Activated CD4-positive, alpha-beta memory T cell treated with anti-CD3 and anti-CD28 coated beads, Interleukin-2, amount 10 ng/mL, durations not matched to agents 7 days and 5 days (primary cell): ENCODE measurements at regions not wholly inside any gene's neighbourhood (a gene's known extent, or its start where the extent isn't known, plus 50 kb on each side); places are given as distances from the start of the nearest gene placed in this dataset.
"Not testable (repeated sequence)": the region's sequence is repeated elsewhere in the genome, so short reads cannot be mapped to it uniquely, and the experiment has no call there.

Experiments
- CTCF ChIA-PET: fragments of 350-600 bp; sonication (Branson Sonifier 250); formaldehyde crosslinking; loops from one replicate; lab custom pipeline; 2021; ENCODE audit warnings: antibody characterized with exemption, inconsistent platforms; lab: Charles Lee
- POLR2A ChIA-PET: fragments of 350-600 bp; sonication (Branson Sonifier 250); formaldehyde crosslinking; loops from one replicate; lab custom pipeline; 2021; ENCODE audit warnings: antibody characterized with exemption; lab: Charles Lee
- DNase-seq: peaks from one replicate; pipeline ENCODE4 v3.0.0-alpha.2; 2020
- H3K27ac Mint-ChIP-seq: one replicate; pipeline ENCODE4 v1.8.0; 2021; ENCODE audit warnings: mild to moderate bottlenecking, mixed read lengths
- H3K27me3 Mint-ChIP-seq: one replicate; pipeline ENCODE4 v1.8.0; 2021; ENCODE audit warnings: mixed read lengths
- H3K36me3 Mint-ChIP-seq: one replicate; pipeline ENCODE4 v1.8.0; 2021; ENCODE audit warnings: low read depth, mixed read lengths
- H3K4me1 Mint-ChIP-seq: one replicate; pipeline ENCODE4 v1.8.0; 2021; ENCODE audit warnings: mixed read lengths
- H3K4me3 Mint-ChIP-seq: one replicate; pipeline ENCODE4 v1.8.0; 2021; ENCODE audit warnings: mild to moderate bottlenecking, mixed read lengths
- H3K9me3 Mint-ChIP-seq: one replicate; pipeline ENCODE4 v1.8.0; 2021; ENCODE audit warnings: mixed read lengths

DNA sequence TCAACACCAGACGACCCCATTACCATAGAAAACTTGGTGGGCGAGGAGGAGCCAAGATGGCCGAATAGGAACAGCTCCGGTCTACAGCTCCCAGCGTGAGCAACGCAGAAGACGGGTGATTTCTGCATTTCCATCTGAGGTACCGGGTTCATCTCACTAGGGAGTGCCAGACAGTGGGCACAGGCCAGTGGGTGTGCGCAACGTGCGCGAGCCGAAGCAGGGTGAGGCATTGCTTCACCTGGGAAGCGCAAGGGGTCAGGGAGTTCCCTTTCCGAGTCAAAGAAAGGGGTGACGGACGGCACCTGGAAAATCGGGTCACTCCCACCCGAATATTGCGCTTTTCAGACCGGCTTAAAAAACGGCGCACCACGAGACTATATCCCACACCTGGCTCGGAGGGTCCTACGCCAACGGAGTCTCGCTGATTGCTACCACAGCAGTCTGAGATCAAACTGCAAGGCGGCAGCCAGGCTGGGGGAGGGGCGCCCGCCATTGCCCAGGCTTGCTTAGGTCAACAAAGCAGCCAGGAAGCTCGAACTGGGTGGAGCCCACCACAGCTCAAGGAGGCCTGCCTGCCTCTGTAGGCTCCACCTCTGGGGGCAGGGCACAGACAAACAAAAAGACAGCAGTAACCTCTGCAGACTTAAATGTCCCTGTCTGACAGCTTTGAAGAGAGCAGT, 2000.1 kb upstream of the CELF4 start:
- CTCF ChIA-PET, DNase-seq, POLR2A ChIA-PET, H3K4me3 Mint-ChIP-seq, H3K27ac Mint-ChIP-seq, H3K36me3 Mint-ChIP-seq, H3K9me3 Mint-ChIP-seq, H3K4me1 Mint-ChIP-seq, H3K27me3 Mint-ChIP-seq: not testable (repeated sequence)

DNA sequence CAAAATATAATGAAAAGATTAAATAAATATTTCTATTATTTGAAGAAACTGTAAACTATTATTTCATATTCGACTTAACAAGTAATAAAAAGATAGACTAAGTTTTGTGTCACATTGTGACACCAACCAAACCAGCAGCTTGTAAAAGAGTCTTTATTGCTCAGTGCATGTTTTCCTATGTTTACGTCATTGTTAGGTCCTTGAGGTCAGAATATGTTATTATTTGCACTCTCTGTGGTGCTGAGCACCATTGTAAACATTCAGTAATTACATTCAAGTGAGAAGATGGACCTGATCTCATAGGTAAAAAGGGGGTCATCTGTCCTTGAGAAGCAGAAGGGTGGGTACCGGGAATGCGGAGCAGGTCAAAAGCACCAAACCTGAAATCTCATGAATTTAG, 1999.1 kb upstream of the CELF4 start:
- no peak for DNase-seq
- Mint-ChIP-seq H3K36me3 (no peaks in the 10 kb centered on the region), H3K27ac (no peak overlapping the region), H3K4me3 (no peak overlapping the region), H3K4me1 (no peaks in the 10 kb centered on the region), H3K9me3 (peaks cover 9% of the 10 kb centered on the region), H3K27me3 (no peaks in the 10 kb centered on the region)
- ChIA-PET CTCF (no interaction called here), POLR2A (no interaction called here)

DNA sequence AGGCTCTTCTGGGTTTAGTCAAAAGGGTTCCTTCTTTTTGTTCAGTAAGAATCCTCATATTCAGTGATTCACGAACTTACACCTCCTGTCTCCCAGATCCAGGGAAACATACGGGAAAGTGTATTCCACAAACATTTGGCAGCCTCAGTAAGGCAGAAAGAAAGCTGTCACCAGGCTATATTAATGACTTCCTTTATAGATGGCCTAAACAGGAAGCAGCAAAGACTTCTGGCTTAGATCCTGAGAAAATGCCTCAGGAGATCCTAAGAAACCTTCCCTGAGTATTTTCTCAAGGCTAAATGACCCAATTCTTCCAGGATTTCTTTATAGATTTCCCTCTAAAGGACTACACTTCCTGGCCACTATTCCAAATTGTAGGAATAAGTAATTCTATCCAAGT, 1995.5 kb upstream of the CELF4 start:
- H3K4me3 Mint-ChIP-seq = no peak overlapping the region
- no peaks in the 10 kb centered on the region for H3K36me3 Mint-ChIP-seq
- H3K27me3 Mint-ChIP-seq = no peaks in the 10 kb centered on the region
- POLR2A ChIA-PET = no interaction called here
- peaks cover 9% of the 10 kb centered on the region for H3K9me3 Mint-ChIP-seq
- no peak overlapping the region for H3K27ac Mint-ChIP-seq
- DNase-seq = no peak
- CTCF ChIA-PET = no interaction called here
- H3K4me1 Mint-ChIP-seq = no peaks in the 10 kb centered on the region

DNA sequence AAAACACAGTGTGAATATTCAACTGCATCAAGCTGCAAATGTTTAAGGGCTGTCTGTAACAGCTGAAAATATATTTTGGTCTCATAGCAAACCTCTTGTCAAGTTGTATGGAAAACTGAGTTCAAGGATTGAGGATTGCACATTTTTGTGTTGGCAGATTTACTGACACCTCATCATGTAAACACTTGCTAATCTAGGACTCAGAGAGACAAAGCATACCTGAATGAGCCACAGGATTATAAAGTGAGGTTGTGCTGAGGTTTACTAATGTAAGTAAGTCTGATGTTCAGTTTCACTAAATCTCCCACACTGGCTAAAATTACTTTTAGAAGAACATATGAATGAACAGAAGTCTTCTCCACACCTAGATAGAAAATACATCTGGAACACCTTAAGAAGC, 1993.1 kb upstream of the CELF4 start:
- Mint-ChIP-seq H3K27ac (no peak overlapping the region), H3K4me1 (no peaks in the 10 kb centered on the region), H3K36me3 (no peaks in the 10 kb centered on the region), H3K4me3 (no peak overlapping the region), H3K9me3 (peaks cover 3% of the 10 kb centered on the region), H3K27me3 (no peaks in the 10 kb centered on the region)
- DNase-seq = no peak
- POLR2A ChIA-PET = no interaction called here
- CTCF ChIA-PET = no interaction called here

DNA sequence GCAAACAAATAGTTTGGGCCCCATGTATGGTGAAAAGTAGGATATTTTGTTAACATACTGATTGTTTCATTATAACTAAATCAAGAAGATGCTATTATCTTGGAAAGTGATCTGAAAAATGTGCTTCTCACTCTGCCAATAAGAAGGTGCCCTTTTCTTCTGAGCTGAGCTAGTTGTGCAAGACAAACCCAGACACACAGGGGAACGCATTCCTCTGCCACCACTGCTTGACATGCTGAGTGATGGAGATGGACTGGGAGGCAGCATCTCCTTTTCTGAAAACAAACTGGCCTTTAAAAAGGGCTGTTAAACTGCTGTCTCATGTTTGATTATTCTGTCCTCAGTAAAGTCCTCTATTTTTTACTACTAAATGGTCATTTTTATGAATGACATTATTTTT, 1989.9 kb upstream of the CELF4 start:
- H3K4me1 Mint-ChIP-seq = no peaks in the 10 kb centered on the region

DNA sequence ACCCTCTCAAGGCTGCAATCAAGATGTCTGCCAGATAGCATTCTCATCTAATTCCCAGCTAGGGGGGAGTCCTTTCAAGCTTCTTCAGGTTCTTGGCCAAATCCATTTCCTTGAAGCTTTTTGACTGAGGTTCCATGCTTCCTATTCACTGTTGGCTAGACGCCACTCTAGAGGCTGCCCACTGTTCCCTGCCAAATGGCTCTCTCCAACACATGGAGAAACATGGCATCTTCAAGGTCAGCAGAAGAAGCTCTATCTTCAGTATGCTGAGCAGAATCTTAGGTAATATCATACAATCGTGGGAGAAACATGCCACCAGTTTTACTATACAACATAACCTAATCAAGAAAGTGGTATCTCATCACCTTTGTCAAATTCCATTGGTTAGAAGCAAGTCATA, 1985.1 kb upstream of the CELF4 start:
- no peak for DNase-seq
- Mint-ChIP-seq H3K9me3 (peaks cover 4% of the 10 kb centered on the region), H3K27me3 (no peaks in the 10 kb centered on the region), H3K4me1 (no peaks in the 10 kb centered on the region), H3K36me3 (no peaks in the 10 kb centered on the region), H3K27ac (no peak overlapping the region), H3K4me3 (no peak overlapping the region)
- POLR2A ChIA-PET = no interaction called here
- CTCF ChIA-PET = no interaction called here

More for the DNA sequence above, 1989.9 kb upstream of the CELF4 start:
- Mint-ChIP-seq H3K9me3 (no peaks in the 10 kb centered on the region), H3K36me3 (no peaks in the 10 kb centered on the region), H3K4me3 (no peak overlapping the region), H3K27ac (no peak overlapping the region), H3K27me3 (no peaks in the 10 kb centered on the region)
- POLR2A ChIA-PET = no interaction called here
- CTCF ChIA-PET = no interaction called here
- no peak for DNase-seq

DNA sequence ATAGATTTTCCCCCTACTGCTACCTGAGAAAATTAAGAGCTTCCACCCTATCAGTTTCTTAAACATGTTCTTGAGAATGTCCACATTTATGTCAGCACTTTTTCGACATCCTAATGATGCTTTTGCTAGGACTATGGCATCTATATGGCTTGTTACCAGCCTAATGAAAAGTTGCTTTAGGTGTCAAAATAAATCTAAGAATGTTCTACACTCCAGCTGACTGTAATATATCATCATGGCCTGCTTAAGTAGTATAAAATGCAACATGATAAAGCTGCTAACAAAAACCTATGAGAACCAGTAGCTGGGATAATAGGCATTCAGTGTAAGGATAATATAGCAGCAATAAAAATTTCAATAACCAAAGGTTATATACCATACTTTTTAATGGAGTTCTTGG, 1983.5 kb upstream of the CELF4 start:
- Mint-ChIP-seq H3K4me1 (no peaks in the 10 kb centered on the region), H3K36me3 (no peaks in the 10 kb centered on the region), H3K27ac (no peak overlapping the region), H3K9me3 (peaks cover 4% of the 10 kb centered on the region), H3K27me3 (no peaks in the 10 kb centered on the region), H3K4me3 (no peak overlapping the region)
- POLR2A ChIA-PET = interaction anchor here (0.7 kb wide), 1 partner anchor 11 kb away, joined by 3 read pairs; no protein-coding TSS in a partner anchor
- no peak for DNase-seq
- CTCF ChIA-PET = no interaction called here

DNA sequence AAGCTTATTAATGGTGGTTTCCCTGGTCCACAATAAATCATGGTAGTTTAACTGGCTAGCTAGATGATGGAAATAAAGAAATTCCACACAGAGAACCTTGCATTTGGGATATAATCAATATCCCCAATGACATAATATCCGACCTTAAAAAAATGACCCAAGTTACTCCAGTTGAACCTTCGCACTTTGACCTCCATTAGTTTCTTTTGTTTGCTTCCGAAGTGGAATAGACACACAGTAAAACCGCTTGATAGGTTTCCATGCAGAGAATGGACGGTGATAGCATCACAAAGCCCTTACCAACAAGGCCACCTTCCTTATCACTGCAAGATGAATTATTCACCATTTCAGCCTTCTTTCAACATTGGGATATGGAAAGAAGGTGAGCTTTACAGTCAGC, 1966.1 kb upstream of the CELF4 start:
- DNase-seq = no peak
- POLR2A ChIA-PET = no interaction called here
- CTCF ChIA-PET = no interaction called here
- peaks cover 8% of the 10 kb centered on the region for H3K9me3 Mint-ChIP-seq
- H3K4me3 Mint-ChIP-seq = no peak overlapping the region
- H3K36me3 Mint-ChIP-seq = no peaks in the 10 kb centered on the region
- no peaks in the 10 kb centered on the region for H3K4me1 Mint-ChIP-seq
- H3K27me3 Mint-ChIP-seq = no peaks in the 10 kb centered on the region
- no peak overlapping the region for H3K27ac Mint-ChIP-seq

DNA sequence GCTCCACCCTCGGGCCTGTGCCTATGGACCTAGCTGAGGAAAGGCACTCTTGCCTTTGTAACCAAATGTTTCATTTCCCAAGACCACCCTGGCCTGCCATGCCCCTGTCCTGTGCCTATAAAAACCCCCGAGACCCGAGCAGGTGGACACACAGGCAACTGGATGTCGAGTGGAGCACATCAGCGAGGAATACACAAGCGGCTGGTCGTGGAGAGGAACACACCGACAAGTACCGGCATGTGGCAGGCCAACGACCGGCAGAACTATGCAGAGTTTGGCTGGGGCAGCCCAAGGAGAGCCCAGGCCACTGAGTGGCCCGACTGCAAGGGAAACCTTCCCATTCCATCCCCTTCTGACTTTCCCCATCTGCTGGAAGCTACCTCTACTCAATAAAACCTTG, 1963.8 kb upstream of the CELF4 start:
- no peaks in the 10 kb centered on the region for H3K36me3 Mint-ChIP-seq
- no peak overlapping the region for H3K27ac Mint-ChIP-seq
- ChIA-PET CTCF (no interaction called here), POLR2A (no interaction called here)
- H3K27me3 Mint-ChIP-seq = no peaks in the 10 kb centered on the region
- no peaks in the 10 kb centered on the region for H3K4me1 Mint-ChIP-seq
- no peak for DNase-seq
- peaks cover 8% of the 10 kb centered on the region for H3K9me3 Mint-ChIP-seq
- H3K4me3 Mint-ChIP-seq = no peak overlapping the region

DNA sequence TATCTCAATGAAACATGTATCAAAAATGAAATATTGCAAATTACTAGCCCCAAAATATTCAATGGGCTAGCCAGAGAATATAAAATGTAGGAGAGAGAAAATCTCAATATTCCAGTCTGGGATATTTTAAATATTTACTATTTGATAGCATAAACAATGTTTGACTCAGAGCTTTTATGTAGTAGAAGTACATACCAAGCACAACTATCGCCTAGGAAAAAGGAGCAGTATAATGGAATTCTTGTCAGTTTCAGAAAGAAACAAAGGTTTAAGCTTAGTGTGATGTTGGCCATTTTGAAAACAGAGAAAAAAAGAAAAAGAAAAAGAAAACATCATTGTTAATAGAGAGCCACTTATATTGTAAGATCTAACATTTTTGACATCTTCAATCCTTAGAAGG, 1961.9 kb upstream of the CELF4 start:
- ChIA-PET POLR2A (no interaction called here), CTCF (no interaction called here)
- DNase-seq = no peak
- Mint-ChIP-seq H3K4me1 (no peaks in the 10 kb centered on the region), H3K27ac (no peak overlapping the region), H3K27me3 (no peaks in the 10 kb centered on the region), H3K9me3 (peaks cover 3% of the 10 kb centered on the region), H3K4me3 (no peak overlapping the region), H3K36me3 (no peaks in the 10 kb centered on the region)

DNA sequence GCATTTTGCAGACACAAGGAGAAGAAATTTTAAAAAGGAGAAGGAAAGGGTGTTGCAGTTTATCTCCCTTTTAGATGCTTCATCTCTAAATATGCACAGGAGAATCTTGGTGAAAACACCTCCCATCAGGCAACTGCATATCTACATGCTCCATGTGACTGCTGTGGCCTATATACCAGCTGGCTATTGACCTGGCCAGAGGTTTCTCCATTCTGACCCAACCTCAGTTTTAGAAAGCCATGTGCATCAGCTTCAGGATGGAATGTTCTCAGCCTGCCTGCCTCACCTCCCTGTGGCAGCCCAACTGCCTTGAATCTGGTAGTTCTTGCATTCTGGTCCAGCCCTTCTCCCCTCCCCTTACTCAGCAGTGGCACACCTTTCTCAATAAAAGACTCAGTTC, 1958.8 kb upstream of the CELF4 start:
- Mint-ChIP-seq H3K36me3 (no peaks in the 10 kb centered on the region), H3K4me3 (no peak overlapping the region), H3K9me3 (no peaks in the 10 kb centered on the region), H3K27ac (no peak overlapping the region), H3K27me3 (no peaks in the 10 kb centered on the region), H3K4me1 (no peaks in the 10 kb centered on the region)
- ChIA-PET POLR2A (no interaction called here), CTCF (no interaction called here)
- DNase-seq = no peak

DNA sequence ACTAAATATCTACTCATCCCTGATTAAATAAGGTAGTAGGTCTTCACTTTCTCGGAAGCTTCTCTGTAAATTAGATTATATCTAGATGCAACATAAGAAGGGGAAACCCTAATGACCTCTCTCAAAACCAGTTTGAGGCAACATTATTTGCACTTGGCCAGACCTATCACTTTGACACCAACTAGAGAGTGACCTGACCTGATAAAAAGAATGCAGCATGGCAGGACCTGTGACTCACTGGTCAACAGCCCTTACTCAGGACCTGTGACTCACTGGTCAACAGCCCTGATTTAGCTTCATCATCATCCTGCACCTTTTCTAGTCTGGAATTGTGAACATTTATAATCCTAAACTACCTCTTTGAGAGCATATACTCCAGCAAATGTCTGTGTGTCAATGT, 1957.7 kb upstream of the CELF4 start:
- H3K4me1 Mint-ChIP-seq = no peaks in the 10 kb centered on the region

DNA sequence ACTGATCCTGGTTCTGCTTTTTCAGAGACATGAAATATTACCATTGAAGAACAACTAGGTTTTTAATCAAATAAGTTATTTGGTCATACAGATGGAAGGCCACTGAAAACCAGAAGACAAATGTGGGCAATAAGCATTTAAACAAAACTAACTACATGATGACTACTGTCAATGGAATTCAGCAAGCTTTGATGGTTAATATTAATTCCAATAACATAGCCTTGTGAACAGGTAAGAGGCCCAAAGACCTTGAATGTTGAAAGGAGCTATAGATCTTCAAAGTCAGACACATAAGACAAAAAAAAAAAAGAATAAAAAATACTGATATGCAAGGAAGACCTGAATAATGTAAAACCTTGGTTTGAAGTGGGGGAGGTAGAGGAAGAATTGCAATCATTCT, 1955.6 kb upstream of the CELF4 start:
- Mint-ChIP-seq H3K27me3 (no peaks in the 10 kb centered on the region), H3K27ac (no peak overlapping the region), H3K4me1 (no peaks in the 10 kb centered on the region), H3K9me3 (no peaks in the 10 kb centered on the region), H3K36me3 (no peaks in the 10 kb centered on the region), H3K4me3 (no peak overlapping the region)
- no peak for DNase-seq
- ChIA-PET CTCF (interaction anchor here (0.7 kb wide), 1 partner anchor 82 kb away, joined by 4 read pairs; no protein-coding TSS in a partner anchor), POLR2A (no interaction called here)

More for the DNA sequence above, 1957.7 kb upstream of the CELF4 start:
- no peak for DNase-seq
- Mint-ChIP-seq H3K4me3 (no peak overlapping the region), H3K27ac (no peak overlapping the region), H3K27me3 (no peaks in the 10 kb centered on the region), H3K36me3 (no peaks in the 10 kb centered on the region), H3K9me3 (no peaks in the 10 kb centered on the region)
- ChIA-PET CTCF (no interaction called here), POLR2A (interaction anchor here (0.7 kb wide), 1 partner anchor 300 kb away, joined by 3 read pairs; no protein-coding TSS in a partner anchor)

DNA sequence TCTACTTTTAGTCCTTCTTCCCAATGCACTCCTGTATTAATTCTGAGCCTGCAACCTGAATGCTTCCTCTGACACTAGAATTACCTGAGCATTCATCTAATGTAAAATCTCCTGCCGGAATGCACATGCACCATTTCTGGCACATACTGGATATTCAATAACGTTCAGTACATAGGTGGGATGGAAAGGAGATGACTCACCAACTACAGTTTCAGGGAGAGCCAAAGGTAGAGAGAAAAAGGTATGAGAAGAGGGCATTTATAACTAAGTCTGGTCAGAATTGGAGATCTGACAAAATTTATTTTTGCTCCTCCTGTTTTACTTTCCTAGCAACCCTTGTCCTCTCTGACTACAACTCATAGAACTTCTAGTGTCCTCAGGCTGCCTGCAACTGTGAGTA, 1954.1 kb upstream of the CELF4 start:
- POLR2A ChIA-PET = no interaction called here
- no peaks in the 10 kb centered on the region for H3K4me1 Mint-ChIP-seq

More for the DNA sequence above, 1954.1 kb upstream of the CELF4 start:
- H3K27ac Mint-ChIP-seq = no peak overlapping the region
- H3K4me3 Mint-ChIP-seq = no peak overlapping the region
- H3K9me3 Mint-ChIP-seq = no peaks in the 10 kb centered on the region
- CTCF ChIA-PET = no interaction called here
- DNase-seq = no peak
- H3K27me3 Mint-ChIP-seq = no peaks in the 10 kb centered on the region
- no peaks in the 10 kb centered on the region for H3K36me3 Mint-ChIP-seq
